GM21825 (cell line): ENCODE measurements at regions not wholly inside any gene's neighbourhood (a gene's known extent, or its start where the extent isn't known, plus 50 kb on each side); places are given as distances from the start of the nearest gene placed in this dataset.

Experiments
- ATAC-seq: cut with Tn5 transposase; IDR thresholded peaks from one replicate; pipeline ENCODE4 v1.9.1; 2021; ENCODE audit warnings: mild to moderate bottlenecking, moderate library complexity; ENCODE audit not compliant: unreplicated experiment

DNA sequence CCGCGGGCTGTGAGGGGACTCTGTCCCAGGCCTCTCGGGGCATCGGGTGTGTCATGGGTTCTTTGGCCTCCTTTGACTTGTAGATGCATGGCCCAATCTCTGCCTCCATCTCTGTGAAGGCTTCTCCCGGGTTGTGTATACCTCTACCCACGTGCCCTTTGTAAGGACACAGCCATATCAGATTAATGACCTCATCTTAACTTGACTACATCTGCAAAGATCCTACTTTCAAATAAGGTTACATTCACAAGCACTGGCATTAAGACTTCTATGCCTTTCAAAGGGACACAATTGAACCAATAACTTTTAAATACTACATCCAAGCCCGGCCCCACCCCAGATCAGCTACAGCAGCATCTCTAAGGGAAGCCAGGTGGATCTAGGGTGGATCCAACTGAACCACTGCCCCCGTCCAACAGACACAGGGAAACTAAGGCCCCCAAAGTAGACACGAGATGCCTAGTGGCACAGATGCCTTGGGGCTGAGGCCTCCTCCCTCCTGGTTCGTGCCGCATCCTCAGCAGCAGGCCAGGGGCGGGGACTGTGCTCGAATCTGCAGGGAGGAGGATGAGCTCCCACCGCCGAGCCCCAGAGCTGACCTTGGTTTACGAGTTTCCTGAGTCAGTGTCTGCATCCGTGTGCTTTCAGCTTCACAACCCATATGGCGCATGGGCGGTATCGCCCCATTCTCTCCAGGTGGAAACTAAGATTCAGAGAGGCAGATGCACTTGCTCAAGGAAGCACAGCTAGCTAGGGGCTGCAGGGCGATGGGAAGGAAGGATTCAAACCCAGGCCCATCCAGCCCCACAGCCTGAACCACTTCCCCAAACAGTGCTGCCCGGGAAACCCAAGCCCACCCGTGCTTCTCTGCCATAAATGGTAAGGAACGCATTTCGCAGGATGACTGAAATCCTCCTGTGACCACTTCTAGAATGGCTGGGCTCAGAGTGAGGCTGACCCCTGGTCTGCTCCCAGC, 353.3 kb downstream of the C16orf95 start:
- ATAC-seq: no peak

DNA sequence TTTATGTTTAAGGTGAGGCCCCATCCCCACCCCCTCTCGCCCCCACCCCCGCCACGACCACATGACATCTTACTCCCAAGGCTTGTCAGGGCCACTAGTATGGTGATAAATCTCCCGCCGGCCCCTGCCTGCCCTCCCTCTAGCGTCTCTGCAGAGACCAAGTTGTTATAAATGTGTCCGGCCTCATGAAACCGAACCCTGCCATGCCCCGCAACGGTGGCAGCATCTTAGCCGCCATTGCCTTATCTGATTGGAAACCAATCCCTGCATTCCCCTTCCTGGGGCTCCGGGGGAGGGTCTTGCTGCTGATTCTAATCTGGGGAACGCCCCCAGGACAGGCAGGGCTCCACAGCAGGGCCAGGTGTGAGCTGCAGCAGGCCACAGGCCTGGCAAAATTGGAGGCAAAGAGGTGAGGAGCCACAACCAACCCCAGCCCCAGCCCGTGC, 352.4 kb downstream of the C16orf95 start:
- no peak for ATAC-seq

DNA sequence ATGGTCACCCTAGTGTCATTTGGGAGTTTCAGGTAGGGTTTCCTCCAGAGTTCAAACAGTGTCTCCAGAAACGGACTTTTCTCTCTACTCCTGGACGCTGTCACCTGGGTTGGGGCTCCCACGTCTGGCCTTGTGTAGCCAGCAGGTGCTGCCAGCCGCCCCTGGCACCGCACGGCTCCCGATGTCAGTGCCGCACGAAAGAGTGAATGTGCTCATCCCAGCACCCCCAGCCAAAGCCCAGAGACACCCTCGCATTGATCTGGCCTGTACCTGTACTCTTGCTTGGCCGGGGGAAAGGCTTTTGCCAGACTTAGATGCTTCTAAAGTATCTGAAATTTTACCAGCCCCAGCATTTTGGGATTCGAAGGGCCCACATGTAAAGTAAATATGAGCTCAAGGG, 351.9 kb downstream of the C16orf95 start:
- no peak for ATAC-seq

DNA sequence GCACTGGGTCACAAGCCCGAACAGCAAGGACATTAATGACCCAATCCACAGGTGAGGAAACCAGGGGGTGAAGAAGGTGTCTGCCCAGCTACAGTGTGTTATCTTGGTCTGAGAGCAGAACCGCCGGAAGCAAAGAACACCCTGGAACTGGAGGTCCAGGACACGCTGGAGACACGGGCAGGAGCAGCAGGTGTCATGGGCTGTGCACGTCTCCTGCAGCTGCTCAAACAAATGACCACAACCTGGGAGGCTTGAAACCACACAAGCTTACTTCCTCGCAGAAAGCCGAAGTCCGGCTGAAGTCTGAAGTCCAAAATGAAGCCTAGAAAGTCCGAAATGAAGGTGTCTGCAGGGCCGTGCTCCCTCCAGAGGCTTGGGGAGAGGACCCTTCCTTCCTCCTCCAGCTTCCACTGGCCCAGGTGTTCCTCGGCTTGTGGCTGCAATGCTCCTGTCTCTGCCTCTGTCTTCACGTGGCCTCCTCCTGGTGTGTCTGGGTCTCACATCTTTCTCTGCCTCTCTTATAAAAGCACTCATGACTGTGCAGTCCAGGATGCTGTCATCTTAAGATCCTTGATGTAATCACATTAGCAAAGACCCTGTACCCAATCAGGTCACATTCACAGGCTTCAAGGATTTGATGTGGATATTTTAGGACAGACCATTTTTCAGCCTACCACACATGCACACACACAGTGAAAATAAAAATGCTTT, 351.2 kb downstream of the C16orf95 start:
- ATAC-seq: no peak

DNA sequence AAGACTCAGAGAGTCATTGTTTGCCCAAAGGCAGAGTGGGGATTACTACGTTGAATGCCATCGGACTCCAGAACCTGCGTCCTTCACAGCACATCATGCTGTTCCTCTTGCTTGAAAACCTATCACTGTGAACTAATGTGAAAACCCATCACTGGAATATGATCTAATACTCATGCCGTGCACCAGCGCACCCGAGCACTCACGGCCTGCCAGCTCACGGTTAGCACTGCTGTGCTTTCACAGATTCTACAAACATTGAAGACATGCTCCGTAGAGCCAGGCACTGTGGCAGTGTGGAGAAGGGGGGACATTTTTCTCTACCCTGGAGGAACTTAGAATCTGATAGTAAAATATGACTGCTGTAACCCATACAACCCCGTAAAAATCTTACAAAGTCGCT, 350.4 kb downstream of the C16orf95 start:
- ATAC-seq: no peak

DNA sequence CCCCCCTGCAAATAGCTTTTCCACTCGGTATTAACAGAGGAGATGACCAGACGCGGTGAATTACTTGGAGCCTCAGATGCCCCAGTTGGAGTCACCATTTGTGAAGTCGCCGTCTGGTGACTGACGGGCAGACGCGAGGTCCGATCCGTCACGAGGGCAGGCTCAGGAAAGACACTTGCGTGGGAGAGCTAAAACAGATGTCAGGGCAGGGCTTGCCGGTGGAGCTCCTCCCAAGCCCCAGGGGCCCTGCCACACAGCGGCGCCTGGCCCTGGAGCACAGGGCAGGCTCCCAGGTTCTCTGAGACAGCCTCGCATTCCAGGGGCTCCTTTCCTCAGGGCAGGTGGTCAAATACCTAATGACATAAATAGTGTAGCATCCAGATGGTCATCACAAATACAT, 348.3 kb downstream of the C16orf95 start:
- ATAC-seq: no peak

DNA sequence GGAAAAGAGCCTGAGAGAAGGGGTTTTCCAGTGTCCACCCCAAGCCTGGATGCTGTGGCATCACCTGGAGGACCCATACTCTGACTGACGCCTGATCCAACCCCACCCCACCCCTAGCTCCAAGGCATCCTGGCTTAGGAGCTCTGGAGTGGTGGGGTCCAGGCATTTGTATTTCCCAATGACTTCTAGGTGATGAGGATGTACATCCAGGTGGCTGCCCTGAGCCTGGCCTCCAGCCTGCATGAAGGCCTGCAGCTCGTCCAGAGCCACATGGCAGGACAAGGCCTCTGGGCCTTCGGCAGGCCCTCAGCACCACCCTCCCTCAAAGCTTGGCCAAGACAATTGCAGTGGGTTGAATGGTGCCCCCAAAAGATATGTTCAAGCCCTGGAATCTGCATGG, 347.5 kb downstream of the C16orf95 start:
- ATAC-seq: no peak

DNA sequence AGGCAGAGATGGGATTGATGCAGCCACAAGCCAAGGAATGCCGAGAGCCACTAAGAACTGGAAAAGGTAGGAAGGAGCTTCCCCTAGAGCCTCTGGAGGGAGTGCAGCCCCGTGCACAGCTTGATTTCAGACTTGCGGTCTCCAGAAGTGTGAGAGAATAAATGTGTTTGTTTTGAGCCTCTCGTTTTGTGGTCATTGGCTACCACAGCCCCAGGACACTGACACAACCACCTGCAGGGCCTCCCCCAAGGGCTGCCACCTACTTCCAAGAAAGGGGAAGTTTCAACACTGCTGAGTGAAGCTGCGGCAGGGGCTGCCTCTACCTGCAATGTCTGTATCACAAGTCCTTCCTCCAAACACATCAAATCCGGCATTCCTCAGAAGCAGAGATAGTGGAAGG, 346.9 kb downstream of the C16orf95 start:
- ATAC-seq: no peak

DNA sequence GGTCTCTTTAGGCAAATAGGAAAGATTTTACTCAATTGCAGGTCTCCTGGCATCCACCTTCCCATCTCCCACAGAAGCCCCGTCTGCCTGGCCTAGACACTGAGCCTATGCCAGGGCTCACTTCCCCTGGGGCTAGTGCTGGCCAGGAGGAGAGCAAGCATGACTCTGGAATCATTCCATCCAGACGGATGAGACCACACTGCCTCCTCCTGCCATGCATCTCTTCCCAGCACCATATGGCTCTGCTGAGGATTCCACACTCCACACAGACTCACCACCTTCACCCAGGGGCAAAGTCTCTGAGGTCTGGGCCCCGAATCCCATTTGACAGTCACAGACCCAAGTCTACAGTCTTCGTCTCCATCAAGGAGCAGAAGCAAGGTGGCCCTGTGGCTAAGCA, 346.5 kb downstream of the C16orf95 start:
- no peak for ATAC-seq

DNA sequence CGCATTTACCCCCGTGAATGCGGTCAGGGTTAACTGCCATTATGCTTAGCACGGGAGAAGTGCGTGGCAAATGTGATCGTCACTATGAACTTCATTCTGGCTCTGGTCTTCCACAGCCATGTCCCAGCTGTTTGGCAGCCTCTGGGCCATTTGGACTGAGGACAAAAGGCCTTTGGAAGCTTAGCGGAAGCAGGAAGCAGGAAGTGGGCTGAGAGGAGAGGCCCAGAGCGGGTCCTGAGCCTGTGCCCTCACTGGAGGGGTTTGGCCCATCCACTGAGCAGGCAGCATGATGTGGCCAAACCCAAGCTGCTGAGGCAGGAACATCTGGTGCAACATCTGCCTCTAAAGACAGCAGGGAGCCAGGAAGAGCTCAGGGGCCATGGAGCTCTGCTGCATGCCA, 345.9 kb downstream of the C16orf95 start:
- no peak for ATAC-seq

DNA sequence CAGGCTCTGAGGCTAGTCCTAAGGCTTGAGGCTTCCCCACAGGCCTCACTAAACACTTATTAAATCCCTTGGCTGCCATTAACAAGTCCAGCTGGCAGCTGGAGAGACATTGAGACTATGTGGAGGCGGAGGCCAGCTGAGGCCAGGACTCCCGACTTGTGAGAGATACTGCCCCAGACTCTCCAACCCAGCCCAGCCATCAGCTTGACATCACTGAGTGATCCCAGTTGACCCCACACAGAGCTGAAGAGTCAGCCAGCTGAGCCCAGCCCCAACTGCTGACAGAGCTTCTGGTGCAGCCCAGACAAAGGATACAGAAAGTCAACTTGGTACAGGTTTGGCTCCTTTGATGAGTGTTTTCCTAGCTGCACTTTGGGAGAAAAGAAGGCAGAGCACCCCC, 343.1 kb downstream of the C16orf95 start:
- no peak for ATAC-seq

DNA sequence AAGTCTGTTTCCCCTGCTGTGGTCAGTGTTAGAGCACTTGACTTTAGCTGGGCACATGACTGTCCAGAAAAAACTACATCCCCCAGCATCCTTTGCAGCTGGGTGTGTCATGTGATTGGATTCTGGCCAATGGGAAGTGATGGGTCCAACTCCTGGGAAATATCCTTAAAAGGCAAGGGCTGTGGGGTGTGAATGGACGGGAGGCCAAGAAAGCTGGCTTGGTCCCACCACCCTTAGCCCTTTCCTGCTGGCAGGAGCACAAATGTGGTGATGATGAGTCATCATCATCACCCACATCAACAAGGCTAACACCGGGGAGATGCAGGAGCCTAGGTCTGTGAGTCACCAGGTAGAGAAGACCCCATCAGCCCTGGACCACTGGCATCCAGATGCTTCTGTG, 341.7 kb downstream of the C16orf95 start:
- ATAC-seq: no peak

DNA sequence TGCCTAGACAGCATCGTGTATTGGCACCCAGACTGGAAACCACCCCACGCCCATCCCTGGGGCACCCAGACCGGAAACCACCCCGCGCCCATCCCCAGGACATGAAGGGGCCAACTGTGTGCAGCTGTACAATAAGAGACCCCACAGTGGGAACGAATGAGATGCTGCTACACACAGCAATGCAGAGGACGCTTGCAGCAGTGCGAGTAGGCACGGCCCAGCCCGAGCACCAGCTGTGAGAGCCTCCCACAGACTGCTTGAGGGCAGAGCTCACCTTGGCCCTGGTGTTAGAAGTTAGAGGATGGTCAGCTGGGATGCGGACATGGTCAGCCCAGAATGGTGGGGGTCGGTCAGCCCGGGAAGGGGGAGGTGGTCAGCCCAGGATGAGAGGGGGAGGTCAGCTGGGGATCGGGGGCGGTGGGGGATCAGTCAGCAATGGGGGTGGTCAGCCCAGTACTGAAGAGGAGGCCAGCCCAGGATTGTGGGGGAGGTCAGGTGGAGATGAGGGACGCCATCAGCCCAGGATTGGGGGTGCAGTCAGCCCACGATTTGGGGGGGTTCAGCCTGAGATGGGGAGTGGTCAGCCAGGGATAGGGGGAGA, 340.0 kb downstream of the C16orf95 start:
- no peak for ATAC-seq

DNA sequence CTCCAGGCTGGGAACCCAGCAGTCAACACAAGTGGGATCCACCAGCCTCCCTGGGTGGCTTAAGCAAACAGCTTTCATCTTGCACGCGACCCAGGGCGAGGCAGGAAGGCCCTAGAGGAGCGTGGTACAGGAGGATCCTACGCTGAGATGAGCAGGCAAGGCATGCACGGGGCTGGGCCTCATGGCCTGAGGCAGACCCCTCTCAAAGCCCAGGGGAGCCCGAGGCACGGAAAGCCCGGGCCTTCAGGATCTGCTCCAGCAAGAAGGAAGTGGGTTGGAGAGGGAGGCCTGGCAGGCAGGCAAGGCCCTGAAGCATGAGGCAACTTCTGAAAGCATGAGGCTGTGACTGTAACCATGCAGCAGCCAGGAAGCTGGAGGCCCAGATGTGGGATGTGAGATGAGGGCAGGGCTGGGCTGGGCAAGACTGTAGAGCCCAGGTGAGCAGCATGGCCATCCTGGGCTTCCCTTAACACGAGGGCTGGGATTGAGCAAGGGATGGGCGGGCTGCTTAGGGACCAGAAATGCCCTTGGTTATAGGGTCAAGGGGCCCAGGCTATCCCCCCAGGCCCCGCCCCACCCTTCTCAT, 338.7 kb downstream of the C16orf95 start:
- ATAC-seq: no peak

DNA sequence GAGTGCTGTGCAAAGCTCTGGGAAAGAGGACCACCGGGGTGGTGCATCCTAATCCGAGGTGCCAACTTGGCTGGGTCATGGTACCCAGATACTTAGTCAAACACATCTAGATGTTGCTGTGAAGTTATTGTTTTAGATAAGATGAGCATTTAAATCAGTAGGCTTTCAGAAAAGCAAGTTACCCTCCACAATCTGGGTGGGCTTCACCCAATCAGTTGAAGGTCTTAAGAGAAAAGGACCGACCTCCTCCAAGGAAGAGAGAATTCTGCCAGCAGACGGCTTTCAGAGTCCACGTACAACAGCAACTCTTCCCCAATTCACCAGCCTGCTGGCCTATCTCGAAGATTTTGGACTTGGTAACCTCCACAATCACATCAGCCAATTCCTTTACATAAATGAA, 338.1 kb downstream of the C16orf95 start:
- no peak for ATAC-seq

DNA sequence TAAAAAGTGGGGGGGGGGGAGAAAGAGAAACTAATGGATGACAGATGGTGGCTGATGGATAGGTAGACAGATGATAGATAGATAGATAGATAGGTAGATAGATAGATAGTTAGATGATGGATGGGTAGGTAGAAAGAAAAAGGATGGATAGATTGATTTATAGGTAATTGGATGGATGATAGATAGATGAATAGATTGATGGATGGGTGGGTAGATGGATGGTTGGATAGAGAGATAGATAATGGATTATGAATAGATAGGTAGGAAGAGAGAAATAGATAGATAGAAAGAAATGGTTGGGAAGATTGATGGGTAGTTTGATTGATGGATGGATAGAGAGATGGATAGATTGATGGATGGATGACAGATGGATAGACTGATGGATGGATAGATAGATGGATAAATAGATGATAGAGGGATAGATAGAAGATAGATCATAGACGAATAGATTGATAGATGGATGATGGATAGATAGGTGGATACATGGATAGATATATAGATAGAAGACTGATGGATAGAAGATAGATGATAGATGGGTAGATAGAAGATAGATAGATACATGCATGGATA, 337.1 kb downstream of the C16orf95 start:
- no peak for ATAC-seq

DNA sequence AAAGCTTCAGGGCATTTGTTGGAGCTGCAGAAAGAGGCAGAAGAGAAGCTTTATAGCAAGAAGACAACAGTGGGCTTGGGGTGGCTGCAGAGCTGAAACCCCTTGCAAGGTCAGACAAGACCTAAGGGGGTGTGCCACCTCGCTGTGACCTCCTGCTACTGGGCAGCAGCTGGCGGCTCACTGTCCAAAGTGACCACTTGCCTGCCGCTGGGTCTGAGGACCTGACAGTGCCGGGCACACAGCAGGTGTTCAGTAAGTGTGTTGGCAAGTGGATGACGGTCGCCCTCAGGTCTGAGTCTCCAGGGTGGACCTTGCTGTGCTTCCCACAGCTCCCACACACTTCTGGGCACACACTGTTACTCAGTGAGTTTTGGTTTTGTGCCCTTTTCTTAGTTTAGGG, 336.5 kb downstream of the C16orf95 start:
- ATAC-seq: no peak

DNA sequence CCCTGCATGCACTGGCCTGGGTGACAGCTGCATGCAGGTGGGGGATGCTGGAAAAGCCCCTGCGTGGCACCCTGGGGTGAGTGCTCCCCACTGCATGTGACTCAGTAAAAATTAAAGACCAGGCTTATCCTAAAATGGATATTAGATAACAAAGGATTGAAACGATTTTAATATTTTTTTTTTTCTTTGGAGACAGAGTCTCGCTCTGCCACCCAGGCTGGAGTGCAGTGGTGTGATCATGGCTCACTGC, 334.9 kb downstream of the C16orf95 start:
- no peak for ATAC-seq

DNA sequence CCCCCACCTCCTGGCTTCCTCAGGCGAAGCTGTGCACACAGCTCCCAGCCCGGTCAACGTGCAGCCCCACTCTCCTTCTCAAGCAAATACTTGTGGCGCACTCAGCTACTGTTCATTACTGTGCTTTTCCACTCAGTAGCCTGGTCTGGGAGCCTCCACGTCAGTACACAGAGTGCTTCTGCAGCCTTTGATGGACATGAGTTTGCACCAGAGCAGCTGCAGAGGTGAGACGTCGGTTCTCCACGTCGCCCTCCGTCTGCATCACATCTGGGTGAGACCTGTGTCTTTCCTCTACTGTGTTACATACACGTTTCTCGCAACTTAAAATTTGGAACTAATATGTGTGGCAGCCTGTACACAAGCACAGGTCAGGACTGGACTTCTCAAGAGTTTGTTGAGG, 334.3 kb downstream of the C16orf95 start:
- ATAC-seq: no peak

DNA sequence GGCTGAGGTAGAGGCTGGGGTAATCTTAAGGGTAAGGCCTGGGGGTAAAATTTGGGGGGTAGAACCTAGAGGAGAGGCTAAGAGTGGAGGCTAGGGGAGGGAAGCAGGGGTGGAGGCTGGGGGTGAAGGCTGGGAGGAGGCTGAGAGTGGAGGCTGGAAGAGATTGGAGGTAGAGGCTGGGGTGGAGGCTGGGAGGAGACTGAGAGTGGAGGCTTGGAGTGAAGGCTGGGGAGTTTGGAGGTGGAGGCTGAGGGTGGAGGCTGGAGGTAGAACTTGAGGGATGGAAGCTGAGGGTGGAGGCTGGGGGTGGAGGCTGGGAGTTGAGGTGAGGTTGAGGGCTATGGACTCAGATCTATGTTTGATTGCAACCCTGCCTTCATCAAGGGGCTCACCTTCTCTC, 333.6 kb downstream of the C16orf95 start:
- ATAC-seq: no peak

DNA sequence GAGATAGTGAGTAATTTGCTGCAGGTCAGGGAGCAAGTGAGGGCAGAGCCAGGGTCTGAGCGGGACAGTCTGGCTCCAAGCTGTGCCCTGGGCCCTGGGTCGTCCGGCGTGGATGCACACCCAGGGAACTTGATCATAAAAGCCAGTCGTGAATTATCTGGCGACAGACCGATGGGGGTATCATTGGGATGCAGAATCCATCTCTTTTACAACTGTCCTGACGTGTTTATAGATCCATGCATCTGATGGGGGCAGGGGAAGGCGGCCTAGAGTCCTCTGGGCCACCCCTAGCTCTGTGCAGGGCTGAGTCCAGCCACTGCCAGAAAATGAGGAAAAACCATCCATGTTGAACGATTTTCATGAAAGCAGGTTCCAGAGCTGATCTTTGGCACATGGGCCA, 332.8 kb downstream of the C16orf95 start:
- ATAC-seq: no peak
